Panc1 (cell line): ENCODE measurements at regions not wholly inside any gene's neighbourhood (a gene's known extent, or its start where the extent isn't known, plus 50 kb on each side); places are given as distances from the start of the nearest gene placed in this dataset.

ENCODE experiments used
- CTCF ChIP-seq: fragments of 450-650 bp; IDR thresholded peaks from 2 replicates; pipeline ENCODE4 v1.5.1; 2017; ENCODE audit warnings: mild to moderate bottlenecking
- POLR2AphosphoS5 ChIP-seq: IDR thresholded peaks from 2 replicates; pipeline ENCODE4 v1.6.1; 2012; ENCODE audit warnings: mild to moderate bottlenecking, low read depth, low read length, moderate library complexity
- REST ChIP-seq, 2 experiments: IDR thresholded peaks; 2 replicates each; pipeline ENCODE4 v1.6.1; 2011 to 2012; ENCODE audit warnings: low read depth in 2 of 2, control low read depth in 1 of 2, low read length in 1 of 2, mild to moderate bottlenecking in 1 of 2, moderate library complexity in 1 of 2; ENCODE audit not compliant: insufficient read depth in 1 of 2
- SIN3A ChIP-seq: IDR thresholded peaks from 2 replicates; pipeline ENCODE4 v1.6.1; 2012; ENCODE audit warnings: low read depth, mild to moderate bottlenecking, low read length, moderate library complexity, borderline replicate concordance; ENCODE audit not compliant: insufficient read depth

GRCh38 chr7:66426996-66427395 is 201.7 kb upstream of the KCTD7 start:
- TF ChIP-seq CTCF (no peak), REST (IDR thresholded peaks at IDR 0.05; ENCODE audit: insufficient read depth in 1 of 2, low read depth in 2 of 2, low read length in 1 of 2) (no peak), SIN3A (no peak), POLR2AphosphoS5 (no peak)
